OCI-LY1 (cell line): ENCODE measurements at regions not wholly inside any gene's neighbourhood (a gene's known extent, or its start where the extent isn't known, plus 50 kb on each side); places are given as distances from the start of the nearest gene placed in this dataset.

ENCODE experiments used
- CTCF ChIP-seq: fragments of 200-600 bp; sonication (generic), shearing (Covaris generic); IDR thresholded peaks from 2 replicates; pipeline ENCODE4 v1.5.1; 2017; ENCODE audit warnings: mild to moderate bottlenecking, antibody characterized with exemption, low read length, moderate library complexity, mixed read lengths
- EZH2 ChIP-seq: fragments of 200-600 bp; sonication (generic), shearing (Covaris generic); IDR thresholded peaks from 2 replicates; pipeline ENCODE4 v1.8.0; 2017; ENCODE audit warnings: borderline replicate concordance, mixed run types, mild to moderate bottlenecking, antibody characterized with exemption, low read length, moderate library complexity, mixed read lengths

GRCh38 chr6:8527818-8528217 lies 92.5 kb upstream of the SLC35B3 start:
- no peak for TF ChIP-seq EZH2
- TF ChIP-seq CTCF, result no peak
